C1 segment of cervical spinal cord (tissue), 14 donors: ENCODE measurements at regions not wholly inside any gene's neighbourhood (a gene's known extent, or its start where the extent isn't known, plus 50 kb on each side); places are given as distances from the start of the nearest gene placed in this dataset.
"Not testable (repeated sequence)": the region's sequence is repeated elsewhere in the genome, so short reads cannot be mapped to it uniquely, and the experiment has no call there.

Experiments used
- DNase-seq, 14 donors: peaks; one replicate each; lab custom pipeline; 2025; lab: John Stamatoyannopoulos, UW

DNA sequence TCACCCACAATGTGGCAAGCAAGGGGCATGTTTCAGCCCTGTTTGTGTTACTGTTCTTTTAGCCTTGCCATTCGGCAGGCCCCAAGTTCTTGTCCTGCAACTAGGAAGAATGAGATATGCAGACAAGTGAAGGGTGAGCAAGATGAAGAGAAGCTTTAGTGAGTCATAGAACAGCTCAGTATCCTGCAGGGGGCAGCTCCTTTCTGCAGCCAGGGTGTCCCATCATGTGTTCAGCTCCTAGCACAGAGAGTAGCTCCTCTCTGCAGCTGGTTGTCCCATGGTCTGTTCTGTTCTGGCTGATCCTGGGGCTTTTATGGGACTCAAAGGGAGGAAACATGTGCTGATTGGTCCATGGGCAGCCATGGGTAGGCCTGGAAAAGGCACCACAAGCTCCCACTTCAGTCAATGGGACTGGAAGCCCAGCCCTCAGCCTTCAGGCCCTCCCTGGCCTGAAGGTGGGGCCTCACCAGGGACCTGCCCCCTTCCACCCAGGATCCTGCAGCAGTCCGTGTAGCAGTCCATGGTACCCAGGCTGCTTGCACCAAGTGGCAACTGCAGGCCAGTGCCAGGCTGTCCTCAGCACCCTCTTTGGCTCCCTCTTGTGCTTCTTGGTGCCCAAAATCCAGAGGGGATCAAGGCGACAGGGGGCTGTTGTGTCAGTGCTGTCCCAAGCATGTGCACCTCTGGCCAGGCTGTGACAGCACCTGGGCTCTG is 326.4 kb downstream of the NR4A2 start:
- no peak for DNase-seq

DNA sequence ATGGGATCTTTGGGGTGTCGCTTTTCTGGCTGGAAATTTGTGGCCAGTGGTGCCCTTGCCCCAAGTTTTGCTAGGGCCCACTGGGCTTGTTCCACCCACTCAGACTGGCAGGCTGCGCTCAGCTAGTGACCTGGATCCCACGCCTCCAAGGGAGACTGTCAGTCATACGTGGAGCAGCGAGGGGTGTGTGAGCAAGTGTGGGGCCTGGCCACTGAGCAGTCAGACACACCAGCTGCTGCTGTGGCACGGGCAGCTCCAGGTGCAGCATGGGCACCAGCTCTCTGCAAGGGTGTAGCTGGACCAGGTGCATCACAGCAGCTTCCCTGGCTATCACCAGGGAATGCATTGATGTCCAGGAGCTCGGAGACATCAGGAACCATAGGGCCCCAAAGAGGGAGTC is 327.0 kb downstream of the NR4A2 start:
- no peak for DNase-seq

DNA sequence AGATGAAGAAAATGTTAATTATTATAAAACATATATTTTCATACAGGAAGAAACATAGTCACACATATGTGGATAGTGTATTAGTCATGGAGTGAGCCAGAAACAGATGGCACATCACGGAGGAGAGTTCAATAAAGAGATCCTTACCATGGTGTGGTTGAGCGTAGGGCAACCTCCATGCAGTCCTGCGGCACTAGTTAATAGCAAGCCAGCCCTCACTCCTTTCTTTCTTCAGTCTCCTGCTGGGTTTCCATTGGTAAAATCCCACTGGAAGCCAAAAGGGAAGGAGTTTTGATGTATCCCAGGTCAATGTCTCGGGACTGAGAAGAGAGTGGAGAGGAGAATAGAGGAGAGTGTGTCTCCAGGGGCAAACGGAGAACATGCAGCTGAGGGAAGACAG is 328.1 kb downstream of the NR4A2 start:
- DNase-seq, result no peak

DNA sequence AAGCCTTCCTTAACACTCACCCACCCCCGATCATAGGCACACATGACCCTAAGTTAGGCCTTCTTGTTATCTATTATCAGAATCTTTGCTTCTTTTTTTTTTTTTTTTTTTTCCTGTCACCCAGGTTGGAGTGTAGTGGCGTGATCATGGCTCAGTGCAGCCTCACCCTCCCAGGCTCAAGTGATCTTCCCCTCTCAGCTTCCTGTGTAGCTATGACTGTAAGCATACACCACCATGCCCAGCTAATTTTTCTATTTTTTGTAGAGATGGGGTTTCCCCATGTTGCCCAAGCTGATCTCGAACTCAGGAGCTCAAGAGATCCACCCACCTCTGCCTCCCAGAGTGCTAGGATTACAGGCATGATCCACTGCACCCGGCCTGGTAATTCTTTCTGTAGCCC is 328.7 kb downstream of the NR4A2 start:
- DNase-seq, result no peak

DNA sequence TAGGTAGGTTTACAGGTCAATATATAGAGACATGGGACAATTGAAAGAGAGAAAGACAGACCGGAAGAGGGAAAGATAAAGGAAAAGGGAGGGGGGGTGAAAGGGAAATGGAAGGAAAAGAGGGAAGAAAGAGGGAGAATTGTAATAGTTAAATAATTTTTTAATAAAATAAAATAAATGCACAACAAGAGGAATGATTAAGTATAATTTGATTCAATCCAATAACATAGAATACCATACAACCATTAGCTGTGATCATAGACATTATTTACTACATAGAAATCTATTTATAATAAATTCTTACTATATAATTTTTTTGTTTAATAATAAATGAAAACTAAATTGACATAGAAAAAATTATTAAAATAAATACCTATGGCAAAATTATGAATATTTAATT is 330.7 kb downstream of the NR4A2 start:
- DNase-seq, result no peak

DNA sequence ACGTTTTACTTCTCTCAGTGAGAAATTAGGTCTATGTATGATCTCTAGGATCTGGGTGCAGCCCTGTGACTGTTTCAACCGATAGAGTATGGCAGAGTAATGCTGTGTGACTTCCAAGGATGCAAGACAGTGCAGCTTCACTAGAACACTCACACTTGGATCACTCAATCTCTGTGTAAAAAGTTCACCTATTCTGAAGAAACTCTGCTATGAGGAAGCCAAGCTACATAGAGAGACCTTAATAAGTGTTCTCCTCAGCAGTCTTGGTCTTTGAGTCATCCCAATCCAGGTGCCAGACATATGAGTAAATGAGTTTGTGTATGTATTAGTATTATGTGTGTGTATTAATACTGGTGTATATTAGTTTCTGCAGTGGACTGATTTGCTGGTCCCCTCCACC is 335.0 kb downstream of the NR4A2 start:
- no peak for DNase-seq

DNA sequence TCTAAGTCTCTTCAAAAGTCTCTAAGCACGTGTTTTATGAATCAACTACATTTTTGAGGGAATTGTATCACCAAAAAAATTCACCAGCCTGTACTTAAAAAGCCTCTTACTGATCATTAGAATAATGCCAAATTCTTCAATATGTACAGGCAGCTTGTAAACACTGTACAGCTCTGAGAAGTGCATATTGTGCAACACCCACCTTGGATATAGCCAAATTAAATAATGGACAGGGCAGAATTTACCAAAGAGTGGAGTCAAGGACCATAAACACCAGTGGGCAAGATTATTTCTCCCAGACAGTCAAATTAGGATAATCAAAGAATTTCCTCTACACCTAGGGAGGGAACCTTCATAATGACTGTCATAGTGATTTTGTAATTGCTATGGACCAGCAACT is 338.2 kb downstream of the NR4A2 start:
- no peak for DNase-seq

DNA sequence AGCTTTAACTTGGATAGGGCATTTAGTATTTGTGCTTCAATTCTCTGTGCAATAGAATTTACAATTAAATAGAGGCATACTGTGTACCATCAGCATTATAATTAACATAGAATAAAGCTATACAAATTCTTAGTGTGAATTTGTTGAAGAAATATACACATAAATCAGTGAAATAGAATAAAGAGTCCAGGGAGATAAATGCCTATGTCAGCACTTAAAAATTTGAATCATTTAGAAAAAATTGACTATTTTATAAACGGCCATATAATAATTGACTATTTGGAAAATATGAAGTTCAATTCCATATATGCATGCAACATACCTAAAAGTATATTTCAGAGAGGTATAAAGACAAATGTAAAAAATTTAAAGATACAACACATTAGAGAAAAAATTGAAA is 348.7 kb downstream of the NR4A2 start:
- DNase-seq, result no peak

DNA sequence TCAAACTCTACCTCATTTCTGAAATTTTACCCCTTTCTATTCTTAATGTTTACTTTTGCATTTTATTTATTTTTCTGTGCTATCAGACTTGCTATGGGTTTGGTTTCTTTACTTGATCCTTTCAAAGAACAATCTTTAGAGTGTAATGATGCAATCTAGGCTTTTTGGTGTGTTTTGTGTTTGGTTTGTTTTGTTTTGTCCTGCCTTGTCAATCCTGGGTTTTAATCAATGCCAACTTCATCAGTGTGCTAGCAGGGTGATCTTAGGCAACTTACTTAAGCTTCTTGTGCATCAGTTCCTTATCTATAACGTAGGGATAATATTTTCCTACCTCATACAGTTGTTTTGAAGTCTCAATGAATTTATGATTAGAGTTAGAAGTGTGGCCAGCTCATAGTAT is 350.4 kb downstream of the NR4A2 start:
- DNase-seq, result no peak

DNA sequence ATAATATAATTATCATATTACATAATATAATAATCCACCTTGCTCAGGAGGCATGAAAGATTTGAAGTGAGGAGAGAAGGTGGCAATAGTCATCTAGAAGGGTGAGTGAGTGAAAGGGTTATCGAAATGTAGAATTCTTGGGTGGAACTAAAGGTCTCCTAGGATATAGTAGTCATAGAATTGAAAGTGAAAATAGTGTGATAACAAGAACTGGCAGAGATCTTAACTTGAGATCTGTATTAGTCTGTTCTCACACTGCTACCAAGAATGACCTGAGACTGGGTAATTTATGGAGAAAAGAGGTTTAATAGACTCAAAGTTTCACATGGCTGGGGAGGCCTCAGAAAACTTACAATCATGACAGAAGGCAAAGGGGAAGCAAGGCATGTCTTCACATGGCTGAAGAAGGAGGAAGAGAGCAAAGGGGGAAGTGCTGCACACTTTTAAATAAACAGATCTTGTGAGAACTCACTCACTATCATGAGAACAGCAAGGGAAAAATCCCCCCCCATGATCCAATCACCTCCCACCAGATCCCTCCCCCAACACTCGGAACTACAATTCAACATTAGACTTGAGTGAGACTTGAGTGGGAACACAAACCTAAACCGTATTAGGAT is 351.5 kb downstream of the NR4A2 start:
- no peak for DNase-seq

DNA sequence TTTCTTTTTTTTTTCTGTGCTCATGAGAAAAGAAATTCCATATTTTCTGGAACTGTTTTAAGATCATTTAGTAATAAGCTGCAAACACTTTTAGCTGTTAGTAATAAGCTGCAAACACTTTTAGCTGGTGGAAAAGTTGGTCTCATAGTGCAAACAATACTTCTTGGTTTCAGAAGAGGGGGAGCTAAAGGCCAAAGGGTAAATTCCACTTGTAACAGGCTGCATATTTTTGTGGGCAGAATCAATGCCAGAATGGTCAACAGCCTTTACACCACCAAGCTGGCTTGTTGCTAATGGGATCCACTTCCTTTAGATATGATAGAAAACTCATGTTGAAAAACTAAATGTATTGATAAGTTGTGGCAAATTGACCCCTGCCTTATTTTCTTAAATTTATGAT is 356.8 kb downstream of the NR4A2 start:
- DNase-seq, result no peak

DNA sequence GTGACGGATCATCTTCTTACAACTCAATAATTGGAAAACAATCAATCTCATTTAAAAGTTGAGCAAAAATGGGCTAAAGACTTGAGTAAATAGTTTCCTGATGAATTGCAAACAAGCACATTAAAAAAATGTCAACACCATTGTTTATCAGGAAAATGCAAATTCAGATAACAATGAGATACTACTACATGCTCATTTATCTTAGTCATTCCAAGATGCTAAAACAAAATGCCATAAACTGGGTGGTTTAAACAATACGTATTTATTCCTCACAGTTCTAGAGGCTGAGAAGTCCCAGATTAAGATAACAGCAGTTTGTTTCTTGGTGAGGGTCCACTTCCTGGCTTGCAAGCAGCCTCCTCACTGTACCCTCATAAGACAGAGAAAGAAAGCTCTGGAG is 359.6 kb downstream of the NR4A2 start:
- no peak for DNase-seq

DNA sequence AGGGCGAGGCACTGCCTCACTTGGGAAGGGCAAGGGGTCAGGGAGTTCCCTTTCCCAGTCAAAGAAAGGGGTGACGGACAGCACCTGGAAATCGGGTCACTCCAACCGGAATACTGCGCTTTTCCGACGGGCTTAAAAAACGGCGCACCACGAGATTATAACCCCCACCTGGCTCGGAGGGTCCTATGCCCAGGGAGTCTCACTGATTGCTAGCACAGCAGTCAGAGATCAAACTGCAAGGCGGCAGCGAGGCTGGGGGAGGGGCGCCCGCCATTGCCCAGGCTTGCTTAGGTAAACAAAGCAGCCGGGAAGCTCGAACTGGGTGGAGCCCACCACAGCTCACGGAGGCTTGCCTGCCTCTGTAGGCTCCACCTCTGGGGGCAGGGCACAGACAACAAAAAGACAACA is 366.5 kb downstream of the NR4A2 start:
- DNase-seq, result not testable (repeated sequence)

DNA sequence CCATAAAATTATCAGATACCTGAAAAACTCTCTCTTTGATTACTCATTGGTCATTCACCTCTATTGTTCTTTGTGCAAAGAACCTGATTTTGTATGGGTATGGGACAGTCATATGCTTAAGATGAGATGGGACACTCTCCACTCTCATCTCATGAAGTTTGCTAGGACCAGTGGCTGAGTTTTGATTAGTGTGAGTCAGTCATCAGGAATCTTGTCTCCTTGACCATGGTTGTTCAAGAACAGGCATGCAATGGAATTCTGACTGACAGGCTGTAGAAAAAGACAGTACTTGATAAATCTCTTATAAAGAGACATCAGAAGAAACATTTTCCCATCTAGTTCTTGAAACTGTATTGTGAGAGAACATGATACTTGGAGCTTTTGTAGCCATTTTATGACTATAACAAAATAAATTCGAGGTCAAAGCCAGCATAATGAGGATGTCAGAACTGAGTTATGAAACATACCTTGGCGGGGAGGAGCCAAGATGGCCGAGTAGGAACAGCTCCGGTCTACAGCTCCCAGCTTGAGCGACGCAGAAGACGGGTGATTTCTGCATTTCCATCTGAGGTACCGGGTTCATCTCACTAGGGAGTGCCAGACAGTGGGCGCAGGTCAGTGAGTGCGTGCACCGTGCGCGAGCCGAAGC is 367.0 kb downstream of the NR4A2 start:
- no peak for DNase-seq

DNA sequence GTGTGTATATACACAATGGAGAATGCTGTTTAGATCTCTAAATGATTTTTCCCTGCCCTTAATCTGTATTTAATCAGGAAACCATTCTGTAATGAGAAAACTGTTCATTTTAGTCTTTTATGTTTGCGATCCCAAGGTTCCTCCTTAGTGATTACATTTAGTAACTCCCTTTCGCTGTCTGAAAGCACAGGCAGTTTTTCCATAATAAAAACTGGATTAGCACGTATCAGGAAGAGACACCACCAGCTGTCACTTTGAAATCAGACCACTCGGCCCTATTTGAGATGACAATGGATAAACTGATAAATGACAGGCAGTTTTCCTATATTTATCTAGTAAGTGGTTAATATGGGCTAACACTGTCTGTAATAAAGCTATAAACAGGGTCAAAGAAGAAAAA is 370.9 kb downstream of the NR4A2 start:
- DNase-seq, result no peak

DNA sequence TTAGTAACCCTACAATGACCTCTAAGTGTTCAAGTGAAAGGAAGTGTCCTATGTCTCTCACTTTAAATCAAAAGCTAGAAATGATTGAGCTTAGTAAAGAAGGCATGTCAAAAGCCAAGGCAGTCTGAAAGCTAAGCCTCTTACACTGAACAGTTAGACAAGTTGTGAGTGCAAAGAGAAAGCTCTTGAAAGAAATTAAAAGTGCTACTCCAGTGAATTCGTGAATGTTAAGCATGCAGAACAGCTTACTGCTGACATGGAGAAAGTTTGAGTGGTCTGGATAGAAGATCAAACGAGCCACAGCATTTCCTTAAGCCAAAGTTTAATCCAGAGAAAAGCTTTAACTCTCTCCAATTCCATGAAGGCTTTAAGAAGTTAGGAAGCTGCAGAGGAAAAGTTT is 373.7 kb downstream of the NR4A2 start:
- DNase-seq, result no peak

DNA sequence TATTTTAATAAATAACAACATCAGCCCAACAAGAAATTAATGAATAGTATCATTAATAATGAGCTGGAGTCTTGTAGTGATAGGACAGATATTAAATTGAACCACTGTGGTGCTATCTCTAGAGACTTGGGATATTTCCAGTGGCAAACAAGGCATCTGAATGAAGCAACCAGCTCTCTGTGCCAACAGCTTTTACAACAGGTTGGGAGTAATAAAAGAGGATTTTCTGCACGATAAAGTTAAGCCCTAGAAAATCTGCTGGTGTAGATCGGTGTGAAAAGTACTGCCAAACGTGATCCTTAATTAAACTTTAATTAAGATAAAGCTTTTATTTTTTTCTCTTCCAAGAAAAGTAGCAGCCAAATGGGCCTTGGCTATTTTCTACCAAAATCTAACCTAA is 385.5 kb downstream of the NR4A2 start:
- no peak for DNase-seq

DNA sequence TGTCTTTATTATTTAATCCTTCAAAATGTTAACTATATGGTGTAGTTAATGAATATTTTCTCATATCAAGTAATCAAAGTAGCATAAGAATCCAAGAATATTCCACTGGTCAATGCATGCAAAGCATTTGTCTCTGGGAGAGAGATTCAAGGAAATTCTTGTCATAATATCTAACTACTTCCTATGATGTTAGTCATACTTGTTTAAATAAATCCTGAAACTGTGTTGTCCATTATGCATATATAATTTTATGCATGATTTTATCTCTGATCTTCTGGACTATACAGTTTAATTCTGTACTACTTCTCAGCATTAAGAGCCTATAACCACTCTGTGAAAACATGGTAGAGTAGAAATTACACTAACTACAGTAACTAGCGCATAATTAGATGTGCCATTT is 388.3 kb downstream of the NR4A2 start:
- DNase-seq, result no peak

DNA sequence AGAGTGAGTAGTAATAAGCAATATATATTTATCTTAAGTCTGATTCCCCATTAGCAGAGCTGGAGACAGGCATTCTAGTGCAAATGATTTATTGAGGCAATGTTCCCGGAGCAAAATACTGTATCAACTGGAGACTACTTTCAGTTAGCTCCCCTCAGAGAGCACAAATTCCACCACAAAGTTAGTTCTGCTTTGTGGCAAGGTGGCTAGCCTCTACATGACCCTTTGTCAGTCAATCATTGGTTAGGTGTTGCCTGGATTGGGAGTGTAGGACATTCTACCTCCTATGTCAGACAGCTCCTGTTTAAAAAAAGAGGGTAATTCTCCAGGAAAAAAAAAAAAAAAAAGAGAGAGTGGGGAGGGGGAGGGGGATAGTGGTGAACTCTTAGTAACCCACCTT is 402.2 kb downstream of the NR4A2 start:
- no peak for DNase-seq

DNA sequence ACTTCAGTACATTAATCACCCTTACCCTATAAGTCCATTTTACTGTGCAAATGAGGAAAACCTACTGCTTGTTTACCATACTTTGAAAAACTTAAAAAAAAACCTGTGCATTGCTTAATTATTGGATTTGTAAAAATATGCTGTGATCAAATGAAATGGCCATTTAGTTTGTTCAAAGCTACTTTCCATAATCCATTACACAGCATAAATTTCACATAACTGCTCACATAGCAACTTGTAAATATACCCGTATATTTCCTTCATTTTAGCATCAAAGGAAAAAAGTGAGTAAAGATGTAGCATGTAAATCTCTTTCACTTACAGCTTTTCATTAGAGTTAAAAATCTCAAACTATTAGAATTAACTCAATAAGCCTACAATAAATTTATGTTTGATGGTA is 415.1 kb downstream of the NR4A2 start:
- no peak for DNase-seq

DNA sequence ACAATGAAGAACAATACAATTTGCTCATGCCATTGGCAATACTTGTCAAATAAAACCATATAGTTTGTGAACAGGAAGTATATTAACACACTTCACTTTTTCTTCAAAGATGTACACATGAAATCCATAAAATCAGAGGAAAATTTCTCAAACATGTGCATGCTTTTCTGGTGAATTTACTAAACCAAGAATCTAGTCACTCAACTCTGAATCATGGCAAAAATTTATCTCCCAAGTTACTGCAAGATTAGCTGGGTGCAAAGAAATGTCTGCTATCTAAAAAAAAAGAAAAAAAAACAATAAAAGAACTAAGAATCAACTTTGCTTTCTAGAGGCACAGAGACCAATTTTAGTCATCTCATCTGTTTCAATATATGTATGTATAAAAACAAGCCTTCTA is 419.2 kb downstream of the NR4A2 start:
- no peak for DNase-seq

DNA sequence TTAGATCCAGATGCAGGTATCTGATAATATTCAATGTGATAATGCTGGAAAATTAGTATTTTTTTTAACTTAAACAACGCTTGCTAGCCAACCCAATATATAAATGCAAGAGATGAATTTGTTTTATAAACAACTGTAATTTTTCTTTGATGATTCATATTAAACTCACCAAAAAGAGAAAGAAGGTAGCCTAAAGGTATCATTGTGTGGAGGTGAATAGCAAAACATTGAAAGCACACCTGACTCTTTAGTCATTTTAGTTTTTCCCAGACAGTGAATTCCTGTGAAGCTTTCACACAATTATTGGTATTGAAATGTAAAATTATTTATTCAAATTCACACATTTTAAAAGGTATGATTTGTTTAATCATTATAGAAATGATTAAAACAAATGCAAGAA is 424.0 kb downstream of the NR4A2 start:
- no peak for DNase-seq

DNA sequence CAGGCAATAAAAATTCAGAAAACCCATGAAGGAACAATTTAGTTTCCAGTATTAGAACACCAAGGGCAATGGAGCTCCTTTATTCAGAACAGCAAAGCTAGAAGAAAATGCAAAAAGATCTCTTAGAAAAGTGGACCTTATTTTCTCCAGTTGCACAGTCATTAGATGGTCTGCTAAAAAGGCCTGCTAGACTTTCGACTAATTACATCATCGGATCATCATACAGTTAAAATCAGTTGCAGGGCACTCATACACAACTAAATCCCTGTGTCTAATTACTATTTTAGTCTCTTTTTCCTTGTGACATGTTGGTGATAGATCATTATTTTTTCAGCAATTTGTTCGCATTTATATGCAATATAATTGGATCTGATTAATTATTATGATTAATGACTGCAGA is 425.3 kb downstream of the NR4A2 start:
- no peak for DNase-seq
